ENCODE measurements at regions not wholly inside any gene's neighbourhood (a gene's known extent, or its start where the extent isn't known, plus 50 kb on each side); places are given as distances from the start of the nearest gene placed in this dataset.

- no peak overlapping the region for H3K4me3 ChIP-seq (ENCODE audit: low read depth, low read length)
- no peak for TF ChIP-seq MAX (IDR thresholded peaks at IDR 0.05; ENCODE audit: low read depth, low read length)
- TF ChIP-seq, protein P1, sequence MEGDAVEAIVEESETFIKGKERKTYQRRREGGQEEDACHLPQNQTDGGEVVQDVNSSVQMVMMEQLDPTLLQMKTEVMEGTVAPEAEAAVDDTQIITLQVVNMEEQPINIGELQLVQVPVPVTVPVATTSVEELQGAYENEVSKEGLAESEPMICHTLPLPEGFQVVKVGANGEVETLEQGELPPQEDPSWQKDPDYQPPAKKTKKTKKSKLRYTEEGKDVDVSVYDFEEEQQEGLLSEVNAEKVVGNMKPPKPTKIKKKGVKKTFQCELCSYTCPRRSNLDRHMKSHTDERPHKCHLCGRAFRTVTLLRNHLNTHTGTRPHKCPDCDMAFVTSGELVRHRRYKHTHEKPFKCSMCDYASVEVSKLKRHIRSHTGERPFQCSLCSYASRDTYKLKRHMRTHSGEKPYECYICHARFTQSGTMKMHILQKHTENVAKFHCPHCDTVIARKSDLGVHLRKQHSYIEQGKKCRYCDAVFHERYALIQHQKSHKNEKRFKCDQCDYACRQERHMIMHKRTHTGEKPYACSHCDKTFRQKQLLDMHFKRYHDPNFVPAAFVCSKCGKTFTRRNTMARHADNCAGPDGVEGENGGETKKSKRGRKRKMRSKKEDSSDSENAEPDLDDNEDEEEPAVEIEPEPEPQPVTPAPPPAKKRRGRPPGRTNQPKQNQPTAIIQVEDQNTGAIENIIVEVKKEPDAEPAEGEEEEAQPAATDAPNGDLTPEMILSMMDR (IDR thresholded peaks at IDR 0.05; ENCODE audit: low read depth, low read length), result no peak
- no peak for TF ChIP-seq POLR2A (IDR thresholded peaks at IDR 0.05; ENCODE audit: extremely low read depth, insufficient read length)
- TF ChIP-seq MYC (IDR thresholded peaks at IDR 0.05; ENCODE audit: low read depth, low read length), result no peak
- no peak for DNase-seq (ENCODE audit: low read depth)
Observed at GRCh38 chr1:170284951-170285350, 139.2 kb downstream of the NTMT2 start.

GRCh38 chr1:170288155-170288554 lies 142.4 kb downstream of the NTMT2 start:
- TF ChIP-seq MAX (IDR thresholded peaks at IDR 0.05; ENCODE audit: low read depth, low read length) (no peak), MYC (IDR thresholded peaks at IDR 0.05; ENCODE audit: low read depth, low read length) (no peak), POLR2A (IDR thresholded peaks at IDR 0.05; ENCODE audit: extremely low read depth, insufficient read length) (no peak)
- TF ChIP-seq, protein P1 (IDR thresholded peaks at IDR 0.05; ENCODE audit: low read depth, low read length), result no peak

DNA sequence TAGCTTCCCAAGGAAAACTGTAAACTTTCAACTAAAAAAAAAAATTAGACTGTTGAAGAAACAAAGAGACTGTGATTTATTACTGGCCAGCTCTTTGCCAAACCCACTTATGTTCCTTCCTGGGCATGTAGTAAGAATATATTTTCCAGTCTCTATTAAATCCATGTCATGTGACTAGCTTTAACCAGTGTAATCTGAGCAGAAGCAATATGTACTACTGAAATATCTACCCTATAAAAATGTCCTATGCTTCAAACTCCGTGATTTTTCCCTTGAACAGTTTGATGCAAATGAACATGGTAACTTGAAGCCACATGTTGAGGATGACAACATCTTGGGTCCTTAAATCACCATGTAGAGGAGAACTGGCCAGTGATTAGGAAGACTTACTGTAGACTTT lies 144.5 kb downstream of the NTMT2 start:
- H3K4me3 ChIP-seq (ENCODE audit: low read depth, low read length), result no peak overlapping the region
- TF ChIP-seq MAX (IDR thresholded peaks at IDR 0.05; ENCODE audit: low read depth, low read length) (no peak), POLR2A (IDR thresholded peaks at IDR 0.05; ENCODE audit: extremely low read depth, insufficient read length) (no peak), MYC (IDR thresholded peaks at IDR 0.05; ENCODE audit: low read depth, low read length) (no peak)
- TF ChIP-seq, protein P1 (IDR thresholded peaks at IDR 0.05; ENCODE audit: low read depth, low read length), result no peak
- no peak for DNase-seq (ENCODE audit: low read depth)

More at GRCh38 chr1:170288155-170288554, 142.4 kb downstream of the NTMT2 start:
- no peak for DNase-seq (ENCODE audit: low read depth)
- no peak overlapping the region for H3K4me3 ChIP-seq (ENCODE audit: low read depth, low read length)

DNA sequence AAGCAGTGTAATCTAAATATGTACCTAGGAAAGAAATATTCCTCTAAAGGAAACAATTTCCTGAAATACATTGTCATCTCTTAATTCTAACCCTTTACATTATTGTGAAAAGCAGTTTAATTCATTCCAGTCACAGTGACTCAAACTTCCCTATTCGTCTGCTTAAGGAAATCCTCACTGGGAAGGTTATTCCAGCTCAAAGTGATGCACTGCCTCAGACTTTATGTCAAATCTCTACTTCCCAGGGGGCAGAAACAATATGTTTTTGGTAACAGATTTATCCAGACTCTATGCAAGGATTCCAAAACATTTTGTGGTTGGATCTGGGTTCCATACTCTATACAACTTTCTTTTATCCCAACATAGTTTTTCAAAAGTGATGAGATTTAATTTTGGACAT lies 145.2 kb downstream of the NTMT2 start:
- no peak for DNase-seq (ENCODE audit: low read depth)
- no peak for TF ChIP-seq MAX (IDR thresholded peaks at IDR 0.05; ENCODE audit: low read depth, low read length)
- no peak for TF ChIP-seq MYC (IDR thresholded peaks at IDR 0.05; ENCODE audit: low read depth, low read length)
- TF ChIP-seq, protein P1 (IDR thresholded peaks at IDR 0.05; ENCODE audit: low read depth, low read length), result no peak
- TF ChIP-seq POLR2A (IDR thresholded peaks at IDR 0.05; ENCODE audit: extremely low read depth, insufficient read length), result no peak

DNA sequence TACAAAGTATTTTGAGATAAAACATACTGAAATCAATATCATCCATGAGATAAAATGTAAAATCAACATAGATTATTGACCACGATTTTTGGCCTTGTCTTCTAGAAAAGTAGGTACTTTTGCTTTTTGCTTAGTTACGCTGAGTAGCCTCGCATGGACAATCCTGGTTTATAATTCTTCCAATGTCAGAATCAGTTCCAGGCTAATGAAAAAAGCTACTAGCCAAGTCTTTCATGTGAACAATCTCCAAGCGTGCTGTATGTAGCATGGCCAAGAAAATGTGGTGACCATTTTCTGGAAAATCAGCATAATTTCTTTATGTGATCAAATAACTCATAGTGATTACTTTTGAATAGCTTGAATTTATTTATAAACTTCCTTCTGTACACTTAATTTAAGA lies 145.8 kb downstream of the NTMT2 start:
- TF ChIP-seq MAX (IDR thresholded peaks at IDR 0.05; ENCODE audit: low read depth, low read length) (no peak), POLR2A (IDR thresholded peaks at IDR 0.05; ENCODE audit: extremely low read depth, insufficient read length) (no peak), MYC (IDR thresholded peaks at IDR 0.05; ENCODE audit: low read depth, low read length) (no peak)
- TF ChIP-seq, protein P1 (IDR thresholded peaks at IDR 0.05; ENCODE audit: low read depth, low read length), result no peak
- no peak for DNase-seq (ENCODE audit: low read depth)
- no peak overlapping the region for H3K4me3 ChIP-seq (ENCODE audit: low read depth, low read length)

More for the DNA sequence above, 145.2 kb downstream of the NTMT2 start:
- H3K4me3 ChIP-seq (ENCODE audit: low read depth, low read length), result no peak overlapping the region

Measured in NB4 (cell line).